H1 (cell line): ENCODE measurements at regions not wholly inside any gene's neighbourhood (a gene's known extent, or its start where the extent isn't known, plus 50 kb on each side); places are given as distances from the start of the nearest gene placed in this dataset.

Source experiments
- BACH1 ChIP-seq: IDR thresholded peaks from 2 replicates; pipeline ENCODE4 v1.6.1; 2012; ENCODE audit warnings: low read length, improper control_type of control experiment
- SUZ12 ChIP-seq: fragments of 200-600 bp; sonication (generic); IDR thresholded peaks from 2 replicates; pipeline ENCODE4 v1.6.1; 2012; ENCODE audit warnings: mild to moderate bottlenecking, inconsistent platforms, low read length, moderate library complexity, mixed read lengths

- TF ChIP-seq BACH1 (no peak), SUZ12 (no peak)
Observed at GRCh38 chr6:77177470-77177869, 285.8 kb downstream of the HTR1B start.
